CD4-positive, alpha-beta T cell treated with Interleukin-6 at 100 ng/mL for 8 hours (primary cell): ENCODE measurements at regions not wholly inside any gene's neighbourhood (a gene's known extent, or its start where the extent isn't known, plus 50 kb on each side); places are given as distances from the start of the nearest gene placed in this dataset.
"Not testable (repeated sequence)": the region's sequence is repeated elsewhere in the genome, so short reads cannot be mapped to it uniquely, and the experiment has no call there.

ENCODE experiments used
- DNase-seq: peaks from one replicate; pipeline ENCODE4 v3.0.0-alpha.2; 2020; ENCODE audit warnings: mixed read lengths, low spot score

GRCh38 chr3:182342252-182342651 is 451.1 kb upstream of the ATP11B start:
- DNase-seq, result no peak

GRCh38 chr3:182344026-182344425 is 449.3 kb upstream of the ATP11B start:
- DNase-seq, result not testable (repeated sequence)

- DNase-seq, result no peak
Observed at GRCh38 chr3:182349051-182349450, 444.3 kb upstream of the ATP11B start.

DNA sequence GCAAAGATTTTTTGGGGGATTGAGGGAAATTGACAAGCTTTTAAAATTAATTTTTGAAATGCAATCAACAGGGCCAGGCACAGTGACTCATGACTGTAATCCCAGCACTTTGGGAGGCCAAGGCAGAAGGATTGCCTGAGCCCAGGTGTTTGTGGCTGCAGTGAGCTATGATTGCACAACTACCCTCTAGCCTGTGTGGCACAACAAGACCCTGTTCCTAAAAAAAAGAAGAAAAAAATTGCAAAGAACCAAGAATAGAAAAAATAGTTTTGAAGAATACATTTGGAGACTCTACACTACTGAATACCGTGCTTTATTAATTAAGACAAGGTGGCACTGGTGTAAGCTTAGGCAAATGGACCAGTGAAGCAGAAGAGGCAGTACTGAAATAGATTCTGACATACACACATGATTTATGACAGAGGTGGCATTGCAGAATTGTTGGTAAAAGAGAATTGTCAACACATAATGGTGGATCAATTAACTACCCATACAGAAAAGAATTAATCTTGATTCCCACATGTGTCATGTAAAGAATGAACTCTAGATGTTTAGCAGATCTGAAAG is 443.3 kb upstream of the ATP11B start:
- no peak for DNase-seq

DNA sequence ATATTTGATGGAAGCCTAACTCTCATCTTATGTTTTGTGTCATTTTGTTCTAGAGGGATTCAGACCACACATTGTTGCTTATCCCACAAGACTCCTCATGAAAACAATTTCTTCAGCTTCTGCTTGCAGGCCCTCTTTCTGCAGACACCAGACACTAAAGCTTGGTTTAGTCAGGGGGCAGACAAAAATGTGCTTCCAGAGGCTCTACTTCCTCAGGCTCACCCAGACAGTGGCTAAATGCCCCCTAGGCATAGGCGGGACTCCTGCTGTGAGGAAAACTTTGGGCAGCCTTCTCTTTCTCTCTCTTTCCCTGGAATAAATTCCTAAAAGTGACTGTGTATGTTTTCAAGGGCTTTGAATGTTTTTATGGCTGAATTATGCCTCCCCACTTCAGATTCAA is 435.4 kb upstream of the ATP11B start:
- DNase-seq, result no peak

DNA sequence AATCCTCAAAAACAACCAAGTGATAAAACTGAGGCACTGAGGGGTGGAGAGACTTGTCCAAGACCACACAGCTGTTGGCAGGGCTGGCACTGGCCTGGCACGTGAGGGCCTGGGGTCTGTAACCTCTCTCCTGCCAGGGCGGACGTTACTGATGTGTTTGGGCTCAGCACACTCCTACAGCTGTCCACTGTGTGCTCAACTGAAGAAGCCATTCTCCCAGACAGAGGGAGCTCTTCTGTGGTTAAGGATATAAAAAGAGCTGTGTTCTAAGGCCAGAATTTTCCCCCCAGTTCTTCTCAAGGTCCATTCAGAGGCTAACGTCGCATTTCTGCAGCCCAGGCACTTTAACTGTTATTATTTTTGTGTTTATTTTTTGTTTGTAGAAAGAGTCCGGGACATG is 429.0 kb upstream of the ATP11B start:
- DNase-seq, result no peak

DNA sequence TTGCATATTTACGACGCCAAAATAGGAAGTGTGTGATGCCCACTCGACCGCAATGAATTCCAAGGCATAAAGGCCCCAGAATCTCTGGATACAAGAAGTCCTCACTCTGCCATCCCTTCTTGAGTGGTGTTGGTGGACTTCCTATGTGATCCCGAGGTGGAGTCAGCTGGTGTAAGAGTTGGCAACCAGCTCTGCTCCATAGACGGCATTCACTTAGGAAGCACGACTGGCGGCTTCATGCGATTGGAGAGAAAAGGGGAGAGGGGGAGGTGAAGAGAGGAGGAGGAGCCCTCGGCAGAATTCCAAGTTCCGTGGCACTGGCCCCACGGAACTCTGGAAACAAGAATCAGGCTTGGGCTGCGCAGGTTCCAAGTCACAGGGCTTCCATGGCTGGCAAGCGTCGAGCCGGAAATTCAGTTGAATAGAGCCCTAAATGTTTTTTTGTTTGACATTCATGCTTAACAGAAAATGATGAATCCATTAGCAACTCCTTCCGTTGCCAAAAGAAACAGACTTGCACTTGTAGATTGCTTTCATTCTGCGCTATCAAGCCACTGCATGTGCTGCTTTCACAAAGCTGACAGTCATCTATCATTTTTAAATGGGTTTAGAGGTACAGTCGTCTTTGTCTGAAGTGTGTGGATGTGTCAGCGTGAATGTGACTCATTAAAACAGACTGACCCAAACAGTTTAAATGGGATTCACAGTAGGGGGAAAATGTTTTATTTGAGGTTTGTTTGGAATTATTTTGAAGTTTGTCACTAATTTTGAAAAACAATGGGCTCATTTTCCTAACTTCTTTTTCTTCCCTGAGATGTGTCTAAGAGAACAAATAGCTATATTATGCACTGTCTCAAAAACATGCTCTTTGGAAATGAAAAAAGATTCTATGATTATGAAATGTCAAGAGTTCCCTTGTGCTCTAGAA is 428.3 kb upstream of the ATP11B start:
- no peak for DNase-seq

- no peak for DNase-seq
Observed at GRCh38 chr3:182366746-182367145, 426.6 kb upstream of the ATP11B start.

GRCh38 chr3:182369861-182370260 is 423.4 kb upstream of the ATP11B start:
- no peak for DNase-seq

- no peak for DNase-seq
Observed at GRCh38 chr3:182370949-182371348, 422.4 kb upstream of the ATP11B start.

- DNase-seq, result no peak
Observed at GRCh38 chr3:182375916-182376315, 417.4 kb upstream of the ATP11B start.

DNA sequence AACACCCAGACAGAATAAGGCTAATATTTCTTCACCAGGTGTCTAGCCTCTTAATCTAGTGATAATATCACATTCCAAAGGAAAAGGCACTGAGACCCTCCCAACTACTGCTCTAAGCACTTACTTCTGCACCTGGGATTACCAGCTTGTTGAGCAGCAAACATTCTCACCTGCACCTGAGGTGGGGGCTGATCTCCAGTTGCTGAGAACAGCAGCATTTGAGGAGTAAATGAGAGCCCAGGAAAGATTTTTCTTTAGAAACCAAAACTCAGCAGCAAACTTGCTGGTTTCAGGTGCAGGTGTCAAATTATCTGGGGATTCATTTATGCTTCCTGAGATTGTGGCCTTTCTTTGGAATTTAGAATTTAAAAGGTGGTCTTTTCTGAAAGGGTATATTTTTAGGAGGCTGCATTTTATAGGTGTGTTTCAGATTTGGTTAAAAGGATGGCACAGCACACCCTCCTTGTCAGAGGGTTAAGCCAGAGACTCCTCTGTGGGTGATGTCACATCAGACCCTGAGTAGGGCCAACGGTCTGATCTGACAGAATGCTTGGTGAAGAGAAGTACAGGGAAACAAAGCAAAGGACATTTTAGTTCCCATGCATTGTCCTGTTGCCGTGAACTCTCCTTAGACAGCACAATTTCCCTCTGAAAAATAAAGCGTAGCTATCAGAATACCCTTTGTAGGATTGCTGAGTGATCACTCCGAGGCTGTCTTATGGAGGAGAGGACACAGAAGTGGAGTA is 411.0 kb upstream of the ATP11B start:
- DNase-seq, result no peak

GRCh38 chr3:182384221-182384620 is 409.1 kb upstream of the ATP11B start:
- no peak for DNase-seq

DNA sequence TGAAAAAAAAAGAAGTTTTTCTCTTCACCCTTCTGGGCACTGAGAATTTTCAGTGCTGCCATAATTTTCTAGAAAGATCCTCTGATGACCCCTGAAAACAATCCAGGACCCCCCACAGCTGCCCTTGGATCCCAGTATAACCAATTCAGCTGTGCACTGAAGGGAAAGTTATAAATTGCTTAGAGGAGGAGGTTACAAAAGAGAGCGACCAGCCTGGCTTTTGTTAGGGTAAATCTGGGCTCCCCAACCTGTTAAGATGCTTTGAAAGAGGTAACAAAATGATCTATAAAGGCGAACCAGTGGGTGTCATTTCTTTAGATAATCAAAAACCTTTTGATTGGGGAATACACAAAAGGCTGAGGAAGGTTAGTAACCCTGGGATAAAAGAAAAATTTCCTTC is 407.9 kb upstream of the ATP11B start:
- DNase-seq, result no peak

GRCh38 chr3:182388506-182388905 is 404.8 kb upstream of the ATP11B start:
- DNase-seq, result no peak

DNA sequence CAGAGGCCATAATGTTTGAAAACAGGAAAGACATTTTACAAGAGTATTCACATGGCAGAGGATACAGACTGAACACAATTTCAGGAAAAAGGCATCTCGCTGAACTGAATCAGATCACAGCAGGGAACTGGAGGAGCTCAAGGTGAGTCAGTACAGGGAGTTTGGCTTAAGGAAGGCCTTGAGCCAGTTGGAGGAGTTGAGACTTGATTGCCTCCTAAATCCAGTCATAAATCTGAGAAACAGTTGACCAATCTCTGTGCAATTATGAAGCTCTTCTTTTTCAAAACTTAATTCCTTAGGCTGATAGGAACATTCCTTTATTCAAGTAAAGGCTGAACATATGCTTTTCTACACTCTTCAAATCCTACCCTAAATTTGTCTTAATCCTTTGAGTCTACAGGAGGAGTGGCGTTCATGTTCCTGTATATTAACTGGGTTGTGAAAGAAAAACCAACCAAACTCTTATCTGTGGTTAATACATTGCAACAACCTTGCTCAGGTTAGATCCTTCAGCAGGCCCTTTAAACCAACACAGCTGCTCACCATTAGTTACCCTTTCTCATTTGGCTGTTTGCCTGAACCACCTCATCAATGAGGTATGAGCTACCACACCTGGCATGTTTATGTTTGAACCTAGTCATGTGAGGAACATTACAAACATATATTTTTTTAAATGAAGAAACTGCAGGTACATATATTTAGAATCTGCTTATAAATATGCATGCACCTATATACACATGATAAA is 404.1 kb upstream of the ATP11B start:
- DNase-seq, result no peak

- DNase-seq, result no peak
Observed at GRCh38 chr3:182390421-182390820, 402.9 kb upstream of the ATP11B start.

DNA sequence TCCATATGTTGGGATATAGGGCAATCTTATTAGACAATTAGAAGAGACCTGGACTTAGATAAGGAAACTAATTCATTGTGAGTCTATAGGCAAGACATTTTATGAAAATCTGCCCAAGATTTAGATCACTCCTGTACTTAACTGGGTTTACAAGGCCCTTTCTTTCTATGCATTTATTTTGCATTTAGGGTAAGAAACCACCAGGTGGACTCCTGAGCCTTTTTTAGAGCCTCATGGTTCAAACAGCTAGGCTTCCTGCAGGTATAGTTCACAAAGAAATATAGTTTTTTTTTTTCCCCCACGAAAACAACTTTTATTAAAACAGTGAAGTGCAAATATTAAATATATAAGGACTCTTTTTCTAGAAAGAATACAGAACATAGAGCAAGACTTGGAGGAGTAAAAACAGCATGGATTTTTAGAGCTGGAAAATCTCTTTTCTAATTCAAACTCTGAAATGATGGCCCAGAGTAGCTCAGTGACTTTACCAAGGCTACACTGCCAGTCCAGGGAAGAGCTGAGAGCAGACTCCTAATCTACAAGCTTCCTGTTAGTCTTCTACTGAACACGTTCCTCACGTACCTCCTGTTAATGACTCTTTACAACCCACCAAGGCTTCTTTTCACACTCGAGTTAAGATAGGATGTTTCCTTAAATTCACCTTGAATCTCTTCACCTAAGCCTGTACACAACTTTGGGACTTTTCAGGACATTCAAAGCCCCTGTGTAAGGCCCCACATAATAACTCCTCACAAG is 400.9 kb upstream of the ATP11B start:
- no peak for DNase-seq

DNA sequence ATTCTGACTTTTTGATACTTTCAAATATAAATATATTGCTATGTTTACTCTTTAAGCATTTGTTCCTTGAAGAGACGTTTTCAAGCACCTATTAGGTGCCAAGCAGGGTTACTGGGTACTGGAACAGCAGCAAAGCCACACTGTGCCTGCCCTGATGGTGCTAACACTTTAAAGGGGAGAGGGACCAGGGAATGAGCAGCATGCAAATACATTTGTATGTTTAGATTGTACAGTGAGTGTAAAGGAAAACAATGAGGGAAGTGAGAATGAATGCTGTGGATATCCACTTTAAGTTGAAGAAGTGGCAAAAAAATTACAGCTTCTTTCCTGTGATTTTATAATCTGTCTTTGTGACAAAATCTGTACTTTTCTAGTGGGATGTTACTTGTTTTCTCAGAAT is 400.2 kb upstream of the ATP11B start:
- DNase-seq, result no peak

DNA sequence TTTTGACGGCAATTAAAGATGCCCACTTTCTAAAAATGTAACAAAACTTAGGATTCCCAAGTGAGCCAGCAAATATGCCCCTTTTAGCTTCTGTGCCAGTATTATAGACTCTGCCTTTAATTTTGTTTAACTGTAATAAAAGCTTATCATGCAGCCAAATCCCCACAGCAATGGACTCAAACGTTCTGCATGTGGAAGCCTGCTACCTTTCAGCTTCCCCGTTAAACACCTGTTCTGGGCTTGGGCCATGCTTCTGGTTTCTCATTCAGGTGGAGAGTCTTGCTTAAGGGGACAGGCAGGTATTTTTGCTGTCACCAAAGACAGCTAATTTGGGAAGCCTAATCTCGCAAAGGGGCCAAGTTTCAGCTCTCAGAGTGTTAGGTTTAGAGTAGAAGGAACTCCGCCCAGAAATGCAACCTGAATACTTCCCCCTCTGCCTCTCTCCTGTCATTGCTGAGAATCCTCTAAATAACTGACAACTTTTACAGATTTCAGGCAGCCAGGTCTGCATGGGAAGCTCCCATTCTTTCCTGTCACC is 399.4 kb upstream of the ATP11B start:
- no peak for DNase-seq

- no peak for DNase-seq
Observed at GRCh38 chr3:182397164-182397563, 396.1 kb upstream of the ATP11B start.
